Endothelial cell of hepatic sinusoid (primary cell): ENCODE measurements at regions not wholly inside any gene's neighbourhood (a gene's known extent, or its start where the extent isn't known, plus 50 kb on each side); places are given as distances from the start of the nearest gene placed in this dataset.

Source experiments
- in situ Hi-C: cut with HindIII; loops from 2 replicates; pipeline ENCODE4 v1.10.0; 2017; ENCODE audit warnings: low sequenced_read_pairs

- in situ Hi-C loops, result no loop called here
Measured at GRCh38 chr1:5751163-5751540, 241.1 kb downstream of the NPHP4 start.

GRCh38 chr1:5750186-5751162, 241.8 kb downstream of the NPHP4 start:
- in situ Hi-C loops, result no loop called here

DNA sequence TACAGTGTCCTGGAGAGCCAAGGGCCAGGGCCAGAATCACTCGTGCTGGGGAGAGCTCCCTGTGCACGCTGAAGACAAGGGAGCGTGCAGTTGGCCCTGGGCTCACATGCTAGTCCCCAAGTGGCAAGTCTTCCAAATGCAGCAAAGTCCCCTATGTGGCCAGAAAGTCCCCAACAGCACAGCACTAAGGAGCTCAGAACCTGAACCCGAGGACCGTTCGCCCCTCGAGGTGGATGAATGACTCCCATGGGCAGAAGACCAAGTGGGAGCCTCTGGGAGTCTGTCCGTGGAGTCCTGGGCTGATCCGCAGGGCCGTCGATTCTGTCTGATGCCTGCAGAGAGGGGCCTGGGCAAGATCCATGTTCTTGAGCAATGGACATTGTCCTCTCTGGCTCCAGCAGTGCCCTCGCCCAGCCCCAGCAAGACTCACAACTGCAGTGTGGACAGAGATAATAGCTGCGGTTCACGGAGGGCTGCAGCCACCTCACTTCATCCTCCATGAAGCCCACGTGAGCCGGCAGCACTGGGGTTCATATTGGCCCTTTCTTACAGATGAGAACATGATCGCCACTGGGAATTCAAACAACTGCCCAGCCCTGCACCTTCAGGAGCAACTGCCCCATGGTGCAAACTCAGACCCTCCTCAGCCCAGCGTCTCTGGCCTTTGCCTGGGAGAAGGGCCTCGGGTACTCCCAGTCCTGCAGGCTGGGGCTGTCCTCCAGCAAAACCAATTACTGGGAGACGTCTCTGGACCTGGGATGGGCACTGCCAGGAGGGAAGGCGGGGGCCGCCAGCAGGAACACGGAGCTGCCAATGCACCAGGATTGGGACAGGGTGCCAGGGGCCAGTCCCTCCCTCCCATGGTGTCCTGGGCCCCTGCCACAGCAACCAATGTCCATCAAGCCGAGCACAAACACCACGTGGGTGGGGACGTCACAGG, 243.7 kb downstream of the NPHP4 start:
- in situ Hi-C loops, result no loop called here

GRCh38 chr1:5747426-5748285, 244.6 kb downstream of the NPHP4 start:
- in situ Hi-C loops, result no loop called here

DNA sequence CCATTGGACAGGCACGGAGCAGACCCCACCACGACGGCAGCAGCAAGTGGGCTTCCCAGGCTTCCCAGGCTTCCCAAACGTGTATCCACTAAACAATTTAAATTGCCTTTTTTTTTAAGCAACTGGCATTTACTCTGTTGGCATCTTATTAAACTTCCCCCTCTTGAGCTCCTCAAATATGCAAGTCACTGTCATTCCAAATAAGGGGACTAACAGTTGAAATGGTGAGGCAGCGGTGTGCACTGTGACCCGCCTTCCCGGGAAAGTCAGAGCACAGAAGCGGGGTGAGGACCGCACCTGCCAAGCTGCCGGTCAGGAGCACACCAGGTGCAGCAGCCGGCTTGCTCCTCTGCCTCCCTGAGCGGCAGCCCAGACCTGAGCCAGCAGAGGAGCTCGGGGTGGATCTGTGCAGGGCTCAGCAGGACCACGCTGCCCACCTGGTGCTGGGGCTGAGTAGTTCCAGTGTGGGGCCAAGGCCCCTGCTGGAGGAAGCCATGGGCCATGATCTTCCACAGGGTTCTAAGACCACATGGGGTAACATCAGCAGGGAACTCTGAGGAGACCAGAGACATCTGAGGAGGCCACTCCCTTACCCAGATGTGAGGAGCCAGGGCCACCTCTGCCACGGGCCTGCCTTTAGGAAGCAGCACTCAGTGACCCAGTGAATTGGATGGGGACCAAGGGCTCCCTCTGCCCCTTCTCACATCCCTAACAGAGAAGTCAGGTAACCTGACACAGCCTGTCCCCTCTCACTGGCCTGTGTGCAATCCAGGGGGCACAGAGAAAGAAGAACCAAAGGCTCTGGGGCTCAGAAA, 245.4 kb downstream of the NPHP4 start:
- in situ Hi-C loops, result no loop called here

DNA sequence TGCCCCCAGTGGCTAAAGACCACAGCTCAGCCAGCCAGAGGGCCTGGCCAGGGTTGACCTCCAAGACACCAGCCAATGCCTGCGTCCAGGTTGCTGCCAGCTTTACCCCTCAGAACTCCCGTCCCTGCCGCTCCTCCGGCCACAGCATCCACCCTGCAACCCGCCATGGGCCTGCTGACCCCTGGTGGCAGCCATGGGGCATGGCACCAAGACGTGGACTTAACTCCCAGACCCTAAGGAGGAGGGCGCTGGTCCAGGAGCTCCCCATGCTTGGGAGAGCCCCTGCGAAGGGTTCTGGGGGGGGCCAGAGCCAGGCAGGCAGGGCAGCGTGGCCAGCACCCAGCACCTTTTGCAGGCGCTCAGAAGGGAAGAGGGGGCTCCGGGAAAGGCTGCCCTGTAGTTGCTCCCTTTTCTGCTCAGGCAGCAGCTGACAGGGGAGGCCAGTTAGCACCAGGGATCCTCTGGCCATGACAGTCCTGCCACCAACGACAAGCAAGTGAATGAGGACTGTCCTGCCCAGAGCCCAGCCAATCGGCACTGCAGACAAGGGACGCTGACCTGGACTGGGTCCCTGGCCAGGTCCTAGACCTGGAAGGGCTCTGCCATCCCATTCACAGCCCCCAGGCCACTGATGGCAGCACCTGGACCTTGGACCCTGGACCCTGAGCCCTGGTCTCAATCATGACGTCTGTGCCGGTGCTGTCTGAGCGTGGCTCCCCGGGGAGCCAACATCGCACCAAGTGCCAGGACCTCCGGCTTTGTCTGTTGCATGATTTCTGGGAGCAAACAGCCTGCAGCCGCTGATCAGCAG, 246.2 kb downstream of the NPHP4 start:
- in situ Hi-C loops, result no loop called here

DNA sequence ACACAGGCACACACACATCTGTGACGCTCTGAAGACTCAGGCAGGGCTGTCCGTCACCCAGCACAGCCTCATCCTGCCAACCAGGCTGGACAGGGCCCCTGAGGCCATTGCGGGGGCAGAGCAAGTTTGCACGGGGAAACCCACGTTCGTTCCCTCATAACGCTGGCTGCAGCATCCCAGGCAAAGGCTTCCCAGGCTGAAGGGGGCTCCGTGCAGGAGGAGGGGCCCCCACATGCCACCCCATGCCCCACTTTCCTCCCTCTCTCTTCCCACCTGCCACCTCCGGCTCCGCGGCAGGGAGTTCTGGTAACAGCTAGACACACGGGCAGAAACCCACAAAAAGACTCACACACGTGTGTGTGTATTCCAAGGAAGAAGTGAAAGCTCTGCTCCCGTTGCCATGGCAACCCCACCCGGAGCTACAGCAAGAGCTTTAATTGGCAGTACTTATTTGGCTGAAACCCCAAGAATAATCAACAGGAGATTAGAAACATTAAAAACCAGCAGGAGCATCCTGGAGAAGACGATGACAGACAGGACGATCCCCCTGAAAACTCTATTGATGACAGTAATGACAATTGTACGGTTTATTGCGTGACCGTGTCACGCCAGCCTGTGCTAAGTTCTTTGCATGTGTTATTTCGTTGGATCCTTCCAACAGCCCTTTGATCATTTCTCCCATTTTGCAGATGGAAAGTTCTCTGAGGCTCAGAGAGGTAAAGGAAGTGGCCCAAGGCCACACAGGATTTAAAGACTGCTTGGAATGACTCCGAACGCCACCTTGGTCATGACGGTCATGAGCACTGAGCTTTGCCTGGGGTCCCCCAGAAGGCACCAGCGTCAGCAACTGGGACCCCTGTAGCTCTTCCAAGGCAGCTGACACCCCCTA, 247.1 kb downstream of the NPHP4 start:
- in situ Hi-C loops, result no loop called here

DNA sequence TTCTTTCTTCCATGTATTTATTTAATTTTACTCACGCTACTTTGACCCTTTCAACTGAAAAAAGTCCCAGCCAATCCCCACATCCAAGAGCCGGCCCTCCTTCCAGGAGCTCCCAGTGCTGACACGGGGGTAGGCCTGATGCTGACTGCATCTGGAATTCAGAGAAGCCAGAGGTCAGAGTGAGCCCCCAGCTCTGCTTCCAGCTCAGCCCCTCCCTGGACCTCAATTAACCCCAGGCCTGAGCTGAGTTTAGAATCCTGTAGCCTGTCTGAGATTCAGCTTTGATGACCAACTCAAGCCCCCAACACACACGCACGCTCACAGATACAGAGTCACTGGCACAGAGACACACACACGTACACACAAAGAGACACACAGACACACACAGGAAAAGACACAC, 247.9 kb downstream of the NPHP4 start:
- in situ Hi-C loops, result no loop called here

GRCh38 chr1:5743435-5744095, 248.7 kb downstream of the NPHP4 start:
- in situ Hi-C loops, result no loop called here

DNA sequence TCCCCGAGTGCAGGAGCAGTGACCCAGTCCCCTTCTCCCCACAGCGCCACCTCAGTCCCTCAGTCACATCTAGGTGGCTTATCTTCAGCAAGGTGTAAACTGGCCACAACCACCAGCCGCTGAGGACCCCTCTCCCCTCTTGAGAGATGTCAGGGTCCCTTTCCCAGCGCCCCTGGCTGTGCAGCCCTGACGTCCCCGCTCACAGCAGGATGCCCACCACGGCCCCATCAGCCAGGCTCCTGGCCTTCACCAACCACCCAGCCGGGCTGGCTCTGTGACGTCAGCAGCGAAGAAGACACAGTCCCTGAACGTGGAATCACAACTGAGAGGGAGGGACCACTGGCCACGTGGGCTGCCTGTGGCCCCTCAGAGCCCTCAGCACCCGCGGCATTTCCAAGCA, 249.4 kb downstream of the NPHP4 start:
- in situ Hi-C loops, result no loop called here

GRCh38 chr1:5742032-5742431, 250.2 kb downstream of the NPHP4 start:
- in situ Hi-C loops, result no loop called here

DNA sequence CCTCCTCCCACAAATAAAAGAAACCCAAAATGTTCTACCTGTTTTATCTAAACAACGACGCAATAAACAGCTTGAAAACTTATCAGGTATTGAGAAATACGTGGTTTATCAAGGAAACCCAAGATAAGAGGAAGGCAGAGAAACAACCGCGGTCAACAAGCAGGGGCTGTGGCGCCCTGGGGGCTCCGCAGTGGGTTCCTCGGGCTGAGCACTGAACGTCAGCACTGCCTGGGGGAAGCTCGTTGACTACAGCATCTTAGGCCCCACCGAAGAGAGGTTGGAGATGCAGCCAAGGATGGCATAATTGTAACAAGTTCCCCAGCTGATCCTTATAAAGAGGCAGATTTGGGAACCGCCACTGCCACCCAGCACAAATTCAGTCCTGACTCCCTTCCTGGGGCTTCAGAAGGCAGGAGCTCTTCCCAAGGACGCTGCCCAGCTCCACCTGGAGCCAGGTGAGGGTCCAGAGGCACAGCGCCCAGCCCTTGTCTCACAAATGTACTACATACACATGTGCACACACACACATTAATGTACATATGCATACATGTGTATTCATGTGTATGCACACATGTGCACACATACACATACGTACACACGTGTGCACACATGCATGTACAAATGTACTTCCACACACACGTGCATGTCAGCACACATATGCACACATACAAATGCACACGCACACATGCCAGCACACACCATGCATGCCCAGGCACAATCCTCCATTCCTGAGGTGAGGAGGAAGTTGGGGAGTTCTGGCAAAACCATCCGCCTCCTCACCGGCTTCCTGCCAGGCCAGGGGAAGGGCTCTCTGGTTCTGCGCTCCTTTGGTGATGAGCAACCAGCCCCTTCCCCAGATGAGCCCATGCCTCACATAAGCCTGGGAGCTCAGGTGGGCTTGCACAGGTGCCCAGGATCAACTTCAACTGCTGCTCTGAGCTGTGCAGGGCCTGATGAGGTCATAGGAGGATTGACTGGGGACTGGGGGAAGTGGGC, 251.1 kb downstream of the NPHP4 start:
- in situ Hi-C loops, result no loop called here

- in situ Hi-C loops, result no loop called here
Measured at GRCh38 chr1:5740450-5740849, 251.8 kb downstream of the NPHP4 start.

GRCh38 chr1:5739561-5740078, 252.6 kb downstream of the NPHP4 start:
- in situ Hi-C loops, result no loop called here

- in situ Hi-C loops, result no loop called here
Measured at GRCh38 chr1:5738911-5739462, 253.2 kb downstream of the NPHP4 start.

DNA sequence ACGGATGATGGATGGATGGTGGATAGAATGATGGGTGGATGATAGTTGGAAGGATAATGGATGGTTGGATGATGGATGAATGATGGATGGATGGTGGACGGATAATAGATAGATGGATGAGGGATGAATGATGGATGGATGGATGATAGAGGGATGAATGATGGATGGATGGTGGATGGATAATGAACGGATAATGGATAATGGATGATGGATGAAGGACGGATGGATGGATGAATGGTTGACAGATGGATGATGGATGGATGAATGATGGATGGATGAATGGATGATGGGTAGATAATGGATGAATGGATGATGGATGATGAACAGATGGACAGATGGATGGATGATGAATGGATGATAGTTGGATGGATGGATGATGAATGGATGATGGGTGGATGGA, 255.1 kb downstream of the NPHP4 start:
- in situ Hi-C loops, result no loop called here
